Vagina (tissue), 2 donors: ENCODE measurements at regions not wholly inside any gene's neighbourhood (a gene's known extent, or its start where the extent isn't known, plus 50 kb on each side); places are given as distances from the start of the nearest gene placed in this dataset.

Experiments used
- POLR2A ChIP-seq, 2 donors: fragments of 450-650 bp; IDR thresholded peaks; one replicate each; pipeline ENCODE4 v1.6.1; 2017; ENCODE audit warnings: antibody characterized with exemption in 2 of 2, mild to moderate bottlenecking in 2 of 2, moderate library complexity in 2 of 2
- POLR2AphosphoS5 ChIP-seq, 2 donors: sonication (generic); formaldehyde crosslinking; IDR thresholded peaks; one replicate each; pipeline ENCODE4 v1.9.0; 2017; ENCODE audit warnings: antibody characterized with exemption in 2 of 2, mild to moderate bottlenecking in 2 of 2, low read depth in 1 of 2; ENCODE audit not compliant: insufficient read depth in 1 of 2
- TF ChIP-seq, protein P1 (sequence below), 3 experiments: fragments of 450-650 bp in 2 of 3; fragments of 200-600 bp in 1 of 3; sonication (generic) in 1 of 3; IDR thresholded peaks; one replicate each; pipeline ENCODE4 v1.5.1; 2017 to 2019; ENCODE audit warnings: antibody characterized with exemption in 3 of 3, mild to moderate bottlenecking in 2 of 3, moderate library complexity in 2 of 3

DNA sequence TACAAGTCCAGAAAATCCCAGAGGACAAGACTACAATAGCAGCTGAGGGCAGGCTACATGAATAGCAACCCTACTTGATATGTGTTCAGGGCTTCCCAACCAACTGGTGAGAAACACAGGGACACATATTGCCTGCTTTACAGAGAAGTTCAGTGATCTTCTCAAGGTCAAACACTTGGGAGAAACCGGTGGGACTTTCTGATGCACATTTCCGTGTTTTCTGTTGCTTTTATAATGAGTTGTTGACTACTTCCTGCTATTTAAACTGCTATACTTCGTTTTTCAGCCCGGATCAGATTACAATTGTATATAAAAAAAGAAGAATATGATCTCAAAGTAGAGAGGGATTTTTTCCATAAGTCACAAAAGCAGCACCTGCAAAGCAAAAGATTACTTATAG lies 175.1 kb downstream of the SNX18 start:
- TF ChIP-seq, protein P1, sequence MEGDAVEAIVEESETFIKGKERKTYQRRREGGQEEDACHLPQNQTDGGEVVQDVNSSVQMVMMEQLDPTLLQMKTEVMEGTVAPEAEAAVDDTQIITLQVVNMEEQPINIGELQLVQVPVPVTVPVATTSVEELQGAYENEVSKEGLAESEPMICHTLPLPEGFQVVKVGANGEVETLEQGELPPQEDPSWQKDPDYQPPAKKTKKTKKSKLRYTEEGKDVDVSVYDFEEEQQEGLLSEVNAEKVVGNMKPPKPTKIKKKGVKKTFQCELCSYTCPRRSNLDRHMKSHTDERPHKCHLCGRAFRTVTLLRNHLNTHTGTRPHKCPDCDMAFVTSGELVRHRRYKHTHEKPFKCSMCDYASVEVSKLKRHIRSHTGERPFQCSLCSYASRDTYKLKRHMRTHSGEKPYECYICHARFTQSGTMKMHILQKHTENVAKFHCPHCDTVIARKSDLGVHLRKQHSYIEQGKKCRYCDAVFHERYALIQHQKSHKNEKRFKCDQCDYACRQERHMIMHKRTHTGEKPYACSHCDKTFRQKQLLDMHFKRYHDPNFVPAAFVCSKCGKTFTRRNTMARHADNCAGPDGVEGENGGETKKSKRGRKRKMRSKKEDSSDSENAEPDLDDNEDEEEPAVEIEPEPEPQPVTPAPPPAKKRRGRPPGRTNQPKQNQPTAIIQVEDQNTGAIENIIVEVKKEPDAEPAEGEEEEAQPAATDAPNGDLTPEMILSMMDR (IDR thresholded peaks at IDR 0.05): no peak
- TF ChIP-seq POLR2A (IDR thresholded peaks at IDR 0.05) (no peak), POLR2AphosphoS5 (IDR thresholded peaks at IDR 0.05; ENCODE audit: insufficient read depth in 1 of 2, low read depth in 1 of 2) (no peak)
